ENCODE measurements at regions not wholly inside any gene's neighbourhood (a gene's known extent, or its start where the extent isn't known, plus 50 kb on each side); places are given as distances from the start of the nearest gene placed in this dataset.

DNA sequence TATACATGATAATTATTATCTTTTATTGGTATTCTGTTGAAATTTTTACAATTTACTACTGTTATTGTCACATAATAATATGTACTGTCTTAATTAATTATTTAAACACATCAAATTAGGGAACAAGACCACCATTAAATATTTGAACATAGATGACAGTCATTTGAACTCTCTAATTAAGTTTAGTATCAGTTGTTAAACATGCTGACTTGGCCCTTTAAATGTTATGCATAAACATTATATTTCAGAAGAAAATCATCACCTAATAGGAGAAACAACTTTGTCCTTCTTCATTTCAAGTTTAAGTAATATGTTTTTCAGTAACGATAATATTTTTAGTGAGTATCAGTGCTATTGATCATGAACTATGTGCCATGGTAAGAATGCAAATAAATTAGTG lies 623.5 kb upstream of the GNPDA2 start:
- no peaks in the 10 kb centered on the region for H3K36me3 ChIP-seq (ENCODE audit: control insufficient read depth, insufficient read depth, low read length)
- no peak overlapping the region for H3K4me3 ChIP-seq (ENCODE audit: low read length)
- H3K56ac ChIP-seq (ENCODE audit: low read length) = no peak overlapping the region
- H3K18ac ChIP-seq (ENCODE audit: low read length) = no peak overlapping the region
- no peak overlapping the region for H3K4ac ChIP-seq (ENCODE audit: low read depth, low read length)
- H2BK15ac ChIP-seq (replicated peaks; ENCODE audit: low read depth) = no peak overlapping the region
- no peak overlapping the region for H3K9ac ChIP-seq (ENCODE audit: low read length)
- no peak overlapping the region for H2AK5ac ChIP-seq (ENCODE audit: low read length)
- no peaks in the 10 kb centered on the region for H3K27me3 ChIP-seq (ENCODE audit: insufficient read depth, low read length, poor library complexity)
- no peaks in the 10 kb centered on the region for H3K79me1 ChIP-seq (ENCODE audit: low read length)
- no peak overlapping the region for H4K5ac ChIP-seq (ENCODE audit: low read length)
- H2BK120ac ChIP-seq (ENCODE audit: low read depth, low read length) = no peak overlapping the region
- WGBS (ENCODE audit: extremely low coverage, insufficient coverage, low lambda C conversion rate) = no CpG with 5 or more reads among the region's 1 CpG
- H3K4me2 ChIP-seq (ENCODE audit: low read length) = no peak overlapping the region
- H3K4me1 ChIP-seq (ENCODE audit: control insufficient read depth, low read depth, low read length) = no peaks in the 10 kb centered on the region
- H3K79me2 ChIP-seq (ENCODE audit: control insufficient read depth, insufficient read depth, low read length) = no peaks in the 10 kb centered on the region
- H3K27ac ChIP-seq (ENCODE audit: low read depth, low read length) = no peak overlapping the region
- H3K23ac ChIP-seq (ENCODE audit: low read length) = no peak overlapping the region
- no peak for DNase-seq
- no peak overlapping the region for H2BK5ac ChIP-seq (ENCODE audit: low read length)
- H4K8ac ChIP-seq (ENCODE audit: low read depth, low read length) = no peak overlapping the region

GRCh38 chr4:45346816-45347435 lies 620.6 kb upstream of the GNPDA2 start:
- Histone ChIP-seq H3K36me3 (ENCODE audit: control insufficient read depth, insufficient read depth, low read length) (no peaks in the 10 kb centered on the region), H4K8ac (ENCODE audit: low read depth, low read length) (no peak overlapping the region), H2BK15ac (replicated peaks; ENCODE audit: low read depth) (no peak overlapping the region), H3K27me3 (ENCODE audit: insufficient read depth, low read length, poor library complexity) (no peaks in the 10 kb centered on the region), H3K18ac (ENCODE audit: low read length) (no peak overlapping the region), H3K4me2 (ENCODE audit: low read length) (no peak overlapping the region), H2AK5ac (ENCODE audit: low read length) (no peak overlapping the region), H3K56ac (ENCODE audit: low read length) (no peak overlapping the region), H2BK120ac (ENCODE audit: low read depth, low read length) (no peak overlapping the region), H3K4me1 (ENCODE audit: control insufficient read depth, low read depth, low read length) (no peaks in the 10 kb centered on the region), H3K9ac (ENCODE audit: low read length) (no peak overlapping the region), H3K79me1 (ENCODE audit: low read length) (no peaks in the 10 kb centered on the region), H3K4me3 (ENCODE audit: low read length) (no peak overlapping the region), H2BK5ac (ENCODE audit: low read length) (no peak overlapping the region), H3K27ac (ENCODE audit: low read depth, low read length) (no peak overlapping the region), H4K5ac (ENCODE audit: low read length) (no peak overlapping the region), H3K79me2 (ENCODE audit: control insufficient read depth, insufficient read depth, low read length) (no peaks in the 10 kb centered on the region), H3K23ac (ENCODE audit: low read length) (no peak overlapping the region), H3K4ac (ENCODE audit: low read depth, low read length) (no peak overlapping the region)
- WGBS (ENCODE audit: extremely low coverage, insufficient coverage, low lambda C conversion rate) = no CpG with 5 or more reads among the region's 4 CpGs
- no peak for DNase-seq

GRCh38 chr4:45345558-45345957 lies 619.2 kb upstream of the GNPDA2 start:
- Histone ChIP-seq H3K27ac (ENCODE audit: low read depth, low read length) (no peak overlapping the region), H3K79me1 (ENCODE audit: low read length) (no peaks in the 10 kb centered on the region), H3K27me3 (ENCODE audit: insufficient read depth, low read length, poor library complexity) (no peaks in the 10 kb centered on the region), H3K18ac (ENCODE audit: low read length) (no peak overlapping the region), H2BK15ac (replicated peaks; ENCODE audit: low read depth) (no peak overlapping the region), H3K4me2 (ENCODE audit: low read length) (no peak overlapping the region), H2BK120ac (ENCODE audit: low read depth, low read length) (no peak overlapping the region), H4K8ac (ENCODE audit: low read depth, low read length) (no peak overlapping the region), H3K4ac (ENCODE audit: low read depth, low read length) (no peak overlapping the region), H3K79me2 (ENCODE audit: control insufficient read depth, insufficient read depth, low read length) (no peaks in the 10 kb centered on the region), H3K9ac (ENCODE audit: low read length) (no peak overlapping the region), H3K23ac (ENCODE audit: low read length) (no peak overlapping the region), H4K5ac (ENCODE audit: low read length) (no peak overlapping the region), H2BK5ac (ENCODE audit: low read length) (no peak overlapping the region), H2AK5ac (ENCODE audit: low read length) (no peak overlapping the region), H3K4me1 (ENCODE audit: control insufficient read depth, low read depth, low read length) (no peaks in the 10 kb centered on the region), H3K4me3 (ENCODE audit: low read length) (no peak overlapping the region), H3K36me3 (ENCODE audit: control insufficient read depth, insufficient read depth, low read length) (no peaks in the 10 kb centered on the region), H3K56ac (ENCODE audit: low read length) (no peak overlapping the region)
- no peak for DNase-seq
- WGBS (ENCODE audit: extremely low coverage, insufficient coverage, low lambda C conversion rate) = no CpG with 5 or more reads among the region's 5 CpGs

- no peak overlapping the region for H3K18ac ChIP-seq (ENCODE audit: low read length)
- no peak overlapping the region for H3K4me2 ChIP-seq (ENCODE audit: low read length)
- H2AK5ac ChIP-seq (ENCODE audit: low read length) = no peak overlapping the region
- no peak for DNase-seq
- no peaks in the 10 kb centered on the region for H3K4me1 ChIP-seq (ENCODE audit: control insufficient read depth, low read depth, low read length)
- H2BK5ac ChIP-seq (ENCODE audit: low read length) = no peak overlapping the region
- no peak overlapping the region for H3K4ac ChIP-seq (ENCODE audit: low read depth, low read length)
- H3K56ac ChIP-seq (ENCODE audit: low read length) = no peak overlapping the region
- no peak overlapping the region for H4K5ac ChIP-seq (ENCODE audit: low read length)
- no peaks in the 10 kb centered on the region for H3K36me3 ChIP-seq (ENCODE audit: control insufficient read depth, insufficient read depth, low read length)
- H3K4me3 ChIP-seq (ENCODE audit: low read length) = no peak overlapping the region
- no peak overlapping the region for H3K23ac ChIP-seq (ENCODE audit: low read length)
- H2BK15ac ChIP-seq (replicated peaks; ENCODE audit: low read depth) = no peak overlapping the region
- H3K79me2 ChIP-seq (ENCODE audit: control insufficient read depth, insufficient read depth, low read length) = no peaks in the 10 kb centered on the region
- H3K79me1 ChIP-seq (ENCODE audit: low read length) = no peaks in the 10 kb centered on the region
- no peak overlapping the region for H2BK120ac ChIP-seq (ENCODE audit: low read depth, low read length)
- WGBS (ENCODE audit: extremely low coverage, insufficient coverage, low lambda C conversion rate) = no CpG with 5 or more reads among the region's 5 CpGs
- no peak overlapping the region for H3K9ac ChIP-seq (ENCODE audit: low read length)
- no peaks in the 10 kb centered on the region for H3K27me3 ChIP-seq (ENCODE audit: insufficient read depth, low read length, poor library complexity)
- no peak overlapping the region for H4K8ac ChIP-seq (ENCODE audit: low read depth, low read length)
- H3K27ac ChIP-seq (ENCODE audit: low read depth, low read length) = no peak overlapping the region
These were observed 605.4 kb upstream of the GNPDA2 start for GRCh38 chr4:45331802-45332201.

DNA sequence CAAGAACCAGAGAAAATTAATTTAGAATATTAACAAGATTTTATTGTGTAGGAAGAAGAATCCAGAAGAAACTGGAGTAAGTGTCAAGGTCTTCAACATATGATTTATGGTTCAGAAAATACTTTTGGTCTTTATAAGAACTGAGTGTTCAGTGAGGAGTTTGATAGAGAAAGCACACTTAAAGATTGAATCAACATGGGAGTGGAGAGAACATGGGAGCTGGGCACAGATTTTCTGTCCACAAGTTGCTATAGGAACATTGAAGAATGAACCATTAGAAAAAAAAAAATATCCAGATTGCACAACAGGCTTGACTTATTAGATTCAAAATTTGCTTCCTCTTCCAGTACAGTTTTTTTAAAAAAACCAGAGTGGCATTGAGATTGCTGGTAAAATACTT lies 601.2 kb upstream of the GNPDA2 start:
- no peak overlapping the region for H2BK120ac ChIP-seq (ENCODE audit: low read depth, low read length)
- no peak overlapping the region for H3K9ac ChIP-seq (ENCODE audit: low read length)
- no peak overlapping the region for H2BK5ac ChIP-seq (ENCODE audit: low read length)
- no peak overlapping the region for H4K8ac ChIP-seq (ENCODE audit: low read depth, low read length)
- no peaks in the 10 kb centered on the region for H3K36me3 ChIP-seq (ENCODE audit: control insufficient read depth, insufficient read depth, low read length)
- no peaks in the 10 kb centered on the region for H3K27me3 ChIP-seq (ENCODE audit: insufficient read depth, low read length, poor library complexity)
- no peak overlapping the region for H3K4me3 ChIP-seq (ENCODE audit: low read length)
- no peak overlapping the region for H2BK15ac ChIP-seq (replicated peaks; ENCODE audit: low read depth)
- H3K4me1 ChIP-seq (ENCODE audit: control insufficient read depth, low read depth, low read length) = no peaks in the 10 kb centered on the region
- no peak overlapping the region for H3K56ac ChIP-seq (ENCODE audit: low read length)
- no peaks in the 10 kb centered on the region for H3K79me1 ChIP-seq (ENCODE audit: low read length)
- H3K27ac ChIP-seq (ENCODE audit: low read depth, low read length) = no peak overlapping the region
- H3K4me2 ChIP-seq (ENCODE audit: low read length) = no peak overlapping the region
- H3K79me2 ChIP-seq (ENCODE audit: control insufficient read depth, insufficient read depth, low read length) = no peaks in the 10 kb centered on the region
- H2AK5ac ChIP-seq (ENCODE audit: low read length) = no peak overlapping the region
- no peak overlapping the region for H3K4ac ChIP-seq (ENCODE audit: low read depth, low read length)
- no peak overlapping the region for H4K5ac ChIP-seq (ENCODE audit: low read length)
- no peak overlapping the region for H3K18ac ChIP-seq (ENCODE audit: low read length)
- no peak for DNase-seq
- H3K23ac ChIP-seq (ENCODE audit: low read length) = no peak overlapping the region

Data from mesendoderm (in vitro differentiated cells).